CD4-positive, alpha-beta T cell treated with Interleukin-4 for 4 hours (primary cell): ENCODE measurements at regions not wholly inside any gene's neighbourhood (a gene's known extent, or its start where the extent isn't known, plus 50 kb on each side); places are given as distances from the start of the nearest gene placed in this dataset.

ENCODE experiments used
- DNase-seq: peaks from one replicate; pipeline ENCODE4 v3.0.0-alpha.2; 2020

DNA sequence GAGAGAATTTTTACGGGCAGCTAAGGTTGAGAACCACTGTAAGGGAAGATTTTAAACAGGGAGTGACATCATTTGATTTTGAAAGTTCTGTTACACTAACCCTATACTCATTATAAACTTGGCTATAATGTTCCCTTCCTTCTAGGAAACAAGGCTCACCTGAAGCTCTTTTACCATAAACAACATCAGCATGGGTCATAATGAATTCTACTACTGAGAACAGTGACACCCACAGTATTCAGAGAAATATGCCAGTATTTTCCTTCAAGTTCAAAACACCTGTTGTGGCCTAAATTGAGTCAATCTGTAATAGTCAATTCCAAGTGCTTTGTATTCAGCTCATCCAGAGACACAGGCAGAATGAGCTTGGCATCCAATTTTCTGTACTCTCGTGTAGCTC is 175.3 kb upstream of the STT3B start:
- DNase-seq = no peak

DNA sequence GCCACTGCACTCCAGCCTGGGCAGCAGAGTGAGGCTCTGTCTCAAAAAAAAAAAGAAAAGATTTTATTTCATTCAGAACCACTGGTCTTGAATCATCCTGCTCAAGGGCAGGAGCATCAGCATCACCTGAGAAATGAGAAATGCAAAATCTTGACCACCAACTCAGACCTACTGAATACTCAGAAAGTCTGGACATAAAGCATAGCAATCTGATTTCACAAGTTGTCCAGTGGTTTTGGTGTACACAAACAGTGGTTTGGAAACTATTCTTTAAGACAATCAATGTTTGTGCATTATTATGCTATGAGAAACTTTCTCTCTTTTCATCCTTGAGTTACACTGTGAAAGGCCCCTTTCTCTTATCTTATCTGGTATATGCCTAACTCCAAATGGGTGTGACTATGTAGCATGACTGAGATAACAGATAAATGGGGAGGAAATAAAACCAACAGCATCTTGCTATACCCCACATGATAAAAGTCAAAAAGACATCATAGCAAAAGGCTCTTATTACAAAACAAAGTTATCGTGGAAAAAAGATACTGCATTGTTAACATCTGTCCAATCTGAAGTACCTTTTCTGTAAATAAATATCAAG is 174.2 kb upstream of the STT3B start:
- no peak for DNase-seq

DNA sequence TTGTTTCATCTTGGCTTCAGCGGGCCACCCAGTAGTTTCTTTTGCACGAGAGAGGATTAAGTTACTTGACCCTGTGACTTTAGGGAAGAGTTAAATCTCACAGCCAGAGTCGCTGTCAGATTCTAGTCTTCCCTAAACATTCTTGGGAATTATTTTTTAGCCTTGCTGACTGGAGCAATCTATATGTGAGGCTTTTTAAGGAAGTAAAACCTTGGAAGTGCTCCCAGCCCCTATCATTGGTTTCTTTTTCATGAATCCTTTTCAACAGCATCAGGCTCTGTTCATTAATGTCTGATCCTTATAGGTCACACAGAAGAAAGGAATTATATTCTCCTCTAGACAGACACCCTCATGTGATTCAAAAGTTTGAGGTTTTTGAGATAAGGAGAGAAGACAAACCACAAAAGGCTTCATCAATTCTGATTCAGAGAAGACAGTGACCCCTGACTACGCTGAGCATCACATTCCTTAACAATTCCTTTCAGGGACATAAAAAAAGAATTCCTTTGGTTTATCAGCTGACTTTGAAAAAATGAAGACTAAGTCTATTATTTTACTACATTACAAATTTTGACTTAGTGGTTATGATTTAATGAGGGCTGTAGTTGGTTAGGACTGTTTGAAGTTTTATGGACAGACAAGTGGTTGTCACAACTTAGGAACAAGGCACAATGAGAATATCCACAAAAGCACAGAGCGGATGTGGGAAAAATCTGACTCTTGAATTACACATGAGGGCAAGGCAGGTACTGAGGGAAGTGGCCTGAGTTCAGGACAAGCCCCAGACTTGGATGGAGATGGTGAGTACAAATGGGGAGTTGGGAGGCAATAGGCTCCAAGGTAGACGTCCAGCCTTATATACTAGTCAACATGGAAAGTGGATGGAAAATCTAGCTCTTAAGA is 171.1 kb upstream of the STT3B start:
- DNase-seq = no peak

DNA sequence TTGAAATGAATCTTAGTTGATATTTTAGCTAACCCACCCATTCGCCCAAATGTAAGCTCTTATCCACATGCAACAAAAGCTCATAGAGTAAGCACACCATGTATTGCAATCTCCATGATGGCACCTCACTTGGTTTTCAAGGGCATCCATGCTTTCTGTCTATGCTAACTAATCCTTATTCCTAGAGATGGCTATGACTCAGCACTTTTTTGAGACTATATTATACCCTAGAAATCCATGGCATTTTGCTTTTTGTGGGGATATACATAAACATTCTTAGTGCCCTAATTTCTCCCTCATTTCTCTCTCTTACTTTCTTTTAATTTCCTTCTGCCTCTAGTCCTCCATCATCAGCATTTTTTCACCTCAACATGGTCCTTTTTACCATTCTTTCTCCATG is 168.5 kb upstream of the STT3B start:
- DNase-seq = no peak

DNA sequence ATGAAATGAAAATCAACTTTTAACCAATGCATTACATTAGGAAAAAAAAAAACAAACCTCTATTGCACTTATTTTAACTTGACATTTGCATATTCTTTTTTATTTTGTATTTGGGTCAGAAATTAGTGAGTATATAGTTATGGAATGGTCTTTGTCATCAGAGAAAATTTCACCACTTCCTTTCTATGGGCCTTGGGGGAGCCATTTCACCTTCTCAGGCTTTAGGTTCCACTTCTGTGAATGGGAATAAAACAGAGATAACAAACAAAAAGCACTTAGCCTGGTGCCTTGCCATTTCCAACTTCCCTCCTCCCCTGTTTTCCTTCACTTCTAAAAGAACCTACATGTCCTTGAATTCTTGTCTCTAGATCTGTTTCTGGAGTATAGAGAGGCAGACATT is 168.0 kb upstream of the STT3B start:
- no peak for DNase-seq

DNA sequence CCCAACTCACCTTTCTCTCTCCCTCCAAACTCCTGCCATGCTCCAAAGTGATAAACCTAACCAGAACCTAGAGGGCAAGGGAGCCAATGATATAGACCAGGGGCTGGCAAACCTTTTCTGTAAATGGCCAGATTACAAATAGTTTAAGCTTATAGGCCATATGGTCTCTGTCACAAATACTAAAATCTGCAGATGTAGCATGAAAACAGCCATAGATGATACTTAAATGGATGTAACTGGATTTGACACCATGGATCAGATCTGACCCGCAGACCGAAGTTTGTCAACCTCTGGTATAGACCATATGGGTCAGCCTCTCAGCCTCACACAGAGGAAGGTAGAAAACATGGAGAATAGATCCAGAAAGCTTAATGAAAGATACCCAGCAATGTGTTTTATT is 165.2 kb upstream of the STT3B start:
- DNase-seq = no peak

DNA sequence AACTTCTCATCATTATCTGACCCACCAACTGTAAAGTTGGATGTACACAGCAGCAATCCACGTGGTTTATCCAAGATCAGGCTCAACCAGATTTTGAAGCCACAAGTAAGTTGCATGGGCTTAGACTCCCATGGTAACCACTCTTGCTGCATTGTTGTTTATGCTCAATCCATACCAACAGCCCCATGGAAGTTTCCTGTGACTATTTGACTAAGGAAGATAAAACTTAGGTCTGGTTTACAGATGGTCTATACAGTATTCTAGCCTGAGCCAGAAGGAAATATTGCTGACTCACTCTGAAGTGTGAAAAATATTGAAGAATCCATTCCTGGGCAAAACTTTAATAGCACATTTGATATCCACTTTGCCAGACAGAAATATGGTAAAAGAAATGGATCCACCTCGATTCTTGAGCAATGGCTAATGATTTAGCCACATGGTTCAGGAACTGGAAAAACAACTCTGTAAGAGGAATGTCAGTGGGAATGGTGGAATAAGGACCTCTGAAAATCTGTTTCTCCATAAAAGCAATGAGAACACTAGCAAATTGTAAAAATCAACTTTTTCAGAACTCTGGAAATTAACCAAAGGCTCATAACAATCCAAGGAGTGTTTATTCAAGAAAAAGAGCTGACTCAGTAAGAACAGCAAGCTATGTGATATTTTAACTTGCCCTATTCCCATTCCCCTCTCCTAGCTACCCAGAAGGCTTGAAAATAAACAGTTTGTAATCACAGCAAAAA is 162.9 kb upstream of the STT3B start:
- no peak for DNase-seq

DNA sequence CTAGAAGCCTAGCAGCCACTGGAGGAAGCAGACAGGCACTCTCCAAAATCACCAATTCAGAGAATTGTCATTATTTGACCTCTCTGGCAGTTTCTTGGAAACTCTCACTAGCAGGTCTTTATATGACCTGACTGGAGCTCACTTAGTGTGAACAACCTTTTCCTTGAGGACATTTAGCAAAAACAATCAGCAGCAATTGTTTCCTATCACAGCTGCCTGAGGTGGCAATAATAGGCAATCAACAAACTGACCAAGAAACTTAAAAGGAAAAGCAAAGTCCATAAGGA is 162.4 kb upstream of the STT3B start:
- no peak for DNase-seq

DNA sequence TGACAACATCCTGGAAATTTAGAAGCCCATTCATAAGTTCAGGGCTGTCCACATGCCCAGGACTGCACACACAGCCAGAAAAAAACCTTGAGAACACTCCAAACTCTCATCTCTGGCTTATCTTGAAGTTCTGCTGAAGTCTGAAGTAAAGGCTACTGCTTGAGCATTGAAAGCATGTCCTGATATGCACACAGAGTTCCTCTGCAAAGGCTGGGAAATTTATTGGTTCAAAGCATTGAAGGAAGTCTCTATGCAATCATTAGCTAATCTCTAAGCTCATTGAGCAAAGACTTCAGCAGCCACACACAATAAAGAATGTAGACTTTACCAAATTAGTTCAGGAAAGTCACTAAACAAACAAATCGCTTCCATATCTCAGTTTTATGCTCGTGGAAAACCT is 162.0 kb upstream of the STT3B start:
- no peak for DNase-seq

DNA sequence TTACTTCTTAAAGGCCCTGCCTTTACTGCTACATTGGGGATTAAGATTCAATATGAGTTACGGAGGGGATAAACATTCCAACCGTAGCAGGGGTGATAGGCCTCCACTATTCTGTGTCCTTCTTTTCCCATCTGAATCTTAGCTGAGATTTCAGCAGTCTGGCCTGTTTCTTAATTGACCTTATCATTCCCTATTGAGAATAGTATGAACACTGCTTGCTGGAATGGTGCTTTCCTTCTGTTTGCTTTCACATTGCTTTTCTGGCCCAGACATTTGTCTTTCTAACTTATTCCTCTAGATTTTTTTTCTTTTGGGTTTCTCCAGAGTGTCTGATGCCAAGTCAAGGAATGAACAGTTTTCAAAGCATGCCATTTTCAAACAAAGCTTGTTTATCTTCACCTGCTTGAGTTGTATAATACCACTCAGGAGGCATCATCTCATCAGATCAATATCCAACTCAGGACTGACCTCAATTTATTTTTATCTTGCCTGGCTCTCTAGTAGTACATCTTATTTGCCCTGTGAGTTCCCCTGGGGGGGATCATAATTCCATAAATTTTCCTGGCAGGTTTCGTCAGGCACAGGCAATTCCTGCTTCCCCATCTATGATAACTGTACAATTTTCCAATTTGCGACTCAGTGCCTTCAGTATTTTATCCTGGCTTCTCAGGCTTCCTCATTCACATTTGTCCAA is 161.1 kb upstream of the STT3B start:
- no peak for DNase-seq

DNA sequence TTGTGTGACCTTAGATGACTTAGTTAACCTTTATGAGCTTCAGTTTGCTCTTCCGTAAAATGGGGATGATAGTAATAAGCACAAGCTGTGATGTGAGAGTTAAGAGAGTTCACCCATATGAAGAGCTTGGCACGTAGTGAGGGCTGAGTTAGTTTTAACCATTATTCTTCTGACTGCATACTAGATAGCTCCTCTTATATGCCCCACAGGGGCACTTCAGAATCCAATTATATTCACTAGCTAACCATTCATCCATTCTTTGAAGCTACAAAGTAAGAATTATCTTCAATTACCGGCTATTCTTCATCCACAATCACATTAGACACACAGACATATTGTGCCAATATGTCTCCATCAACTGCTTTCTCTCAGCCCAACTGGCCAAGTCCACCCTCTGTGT is 159.0 kb upstream of the STT3B start:
- DNase-seq = no peak

DNA sequence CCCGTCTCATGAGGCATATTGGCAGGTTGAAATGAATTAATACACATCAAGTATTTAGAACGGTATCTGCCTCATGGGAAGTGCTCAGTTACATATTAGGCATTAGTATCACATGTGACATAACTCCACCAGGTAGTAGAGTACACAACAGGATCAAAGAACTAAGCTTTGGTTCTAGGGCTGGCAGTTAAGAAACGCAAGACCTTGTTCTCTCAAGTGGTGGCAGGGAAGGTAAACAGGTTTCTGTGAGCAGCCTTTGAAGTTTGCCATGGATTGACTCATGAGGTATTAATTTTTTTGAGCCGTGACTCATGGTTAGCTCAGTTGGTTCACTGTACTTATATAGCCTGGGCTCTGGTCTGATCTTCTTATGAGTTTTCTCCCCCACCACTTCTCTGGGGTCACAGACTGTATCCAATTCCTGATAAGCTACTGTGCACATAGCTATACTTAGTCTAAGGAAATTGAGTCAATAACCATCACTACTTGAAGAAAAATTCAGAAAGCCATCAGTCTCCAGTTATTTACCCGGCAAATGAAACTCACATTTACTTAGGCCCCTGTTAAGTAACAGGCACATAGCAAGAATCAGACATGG is 155.6 kb upstream of the STT3B start:
- DNase-seq = peak; percentile 75

DNA sequence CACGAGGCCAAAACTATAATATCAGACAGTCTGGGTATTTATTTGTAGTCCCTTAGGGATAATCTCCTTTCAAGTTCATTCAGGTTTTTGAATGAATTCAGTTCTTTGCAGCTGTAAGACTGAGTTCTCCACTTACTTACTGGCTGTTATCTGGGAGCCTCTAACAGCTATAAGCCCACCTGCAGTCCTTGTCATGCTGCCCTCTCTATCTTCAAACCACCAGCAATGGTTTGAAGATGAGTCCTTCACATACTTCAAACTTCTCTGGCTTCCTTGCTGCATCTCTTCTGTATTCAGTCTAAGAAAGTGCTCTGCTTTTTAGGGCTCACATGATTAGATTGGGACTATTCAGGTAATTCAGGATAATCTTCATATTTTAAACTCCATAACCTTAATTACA is 154.5 kb upstream of the STT3B start:
- DNase-seq = no peak

DNA sequence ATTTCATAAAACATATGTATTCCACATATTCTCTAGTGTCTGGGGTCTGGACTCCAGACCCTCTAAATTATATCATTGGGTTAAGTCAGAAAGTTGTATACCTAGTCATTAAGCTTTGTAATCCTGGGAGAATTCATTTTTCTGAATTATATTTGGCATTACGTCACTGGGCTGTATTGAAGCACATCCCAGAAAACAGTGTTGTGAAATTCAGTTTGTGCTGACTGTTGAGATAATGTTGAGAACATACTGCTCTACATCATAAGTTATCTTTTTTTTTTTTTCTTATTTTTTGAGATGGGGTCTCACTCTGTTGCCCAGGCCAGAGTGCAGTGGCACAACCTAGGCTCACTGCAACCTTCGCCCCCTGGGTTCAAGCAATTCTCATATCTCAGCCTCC is 153.1 kb upstream of the STT3B start:
- no peak for DNase-seq

DNA sequence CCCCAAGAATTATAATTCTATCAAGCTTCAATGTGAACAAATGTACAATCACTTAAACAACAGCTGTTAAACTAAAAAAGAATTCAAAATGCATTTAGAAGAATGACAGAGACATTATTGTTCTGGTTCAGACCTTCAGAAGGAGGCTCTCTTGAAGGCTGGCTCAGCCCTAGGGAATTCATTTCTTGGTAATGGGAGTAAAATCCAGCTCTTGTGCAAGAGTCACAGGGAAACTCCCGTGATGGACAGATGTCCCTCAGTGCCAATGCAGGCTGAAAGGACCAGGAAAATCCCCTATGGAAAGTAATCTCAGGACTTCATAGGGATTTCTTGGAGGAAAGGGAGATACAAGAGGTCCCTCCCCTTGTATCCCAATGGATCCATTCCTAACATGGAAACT is 149.9 kb upstream of the STT3B start:
- no peak for DNase-seq

DNA sequence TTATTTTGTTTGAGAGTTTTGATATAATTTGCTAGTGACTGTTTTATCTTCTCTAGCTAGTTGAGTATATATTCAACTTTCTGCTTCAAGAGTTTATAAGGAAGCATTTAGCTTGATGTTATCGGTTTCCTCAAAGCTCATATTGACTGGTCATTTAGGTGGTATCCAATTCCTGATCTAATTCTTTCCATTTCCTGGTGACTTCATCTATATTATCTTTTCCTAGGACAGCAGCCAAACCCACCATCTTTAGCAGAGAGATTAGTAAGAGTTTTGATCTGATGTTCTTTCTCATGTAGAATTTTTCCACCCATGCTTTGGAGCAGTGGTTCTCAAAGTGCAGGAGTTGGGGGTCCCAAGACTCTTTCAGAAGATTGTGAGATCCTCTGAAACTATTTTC is 148.6 kb upstream of the STT3B start:
- no peak for DNase-seq

DNA sequence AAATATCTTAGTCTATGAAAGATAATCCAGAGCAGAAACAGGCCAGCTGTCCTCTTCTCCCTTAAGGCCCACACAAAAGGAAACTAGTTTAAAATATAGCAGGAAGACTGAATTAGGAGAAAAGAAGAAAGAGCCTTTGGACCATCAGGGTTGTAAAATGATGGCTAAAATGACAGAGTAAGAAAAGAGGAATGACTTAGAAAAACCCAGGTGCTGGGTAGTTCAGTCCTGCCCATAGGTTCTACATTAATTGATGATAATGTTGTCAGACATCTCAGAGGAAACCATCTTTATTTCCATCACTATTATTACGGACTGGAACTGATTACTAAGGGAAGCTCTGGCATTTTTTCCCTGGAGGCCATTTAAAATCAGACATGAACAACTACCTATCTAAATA is 142.8 kb upstream of the STT3B start:
- no peak for DNase-seq

DNA sequence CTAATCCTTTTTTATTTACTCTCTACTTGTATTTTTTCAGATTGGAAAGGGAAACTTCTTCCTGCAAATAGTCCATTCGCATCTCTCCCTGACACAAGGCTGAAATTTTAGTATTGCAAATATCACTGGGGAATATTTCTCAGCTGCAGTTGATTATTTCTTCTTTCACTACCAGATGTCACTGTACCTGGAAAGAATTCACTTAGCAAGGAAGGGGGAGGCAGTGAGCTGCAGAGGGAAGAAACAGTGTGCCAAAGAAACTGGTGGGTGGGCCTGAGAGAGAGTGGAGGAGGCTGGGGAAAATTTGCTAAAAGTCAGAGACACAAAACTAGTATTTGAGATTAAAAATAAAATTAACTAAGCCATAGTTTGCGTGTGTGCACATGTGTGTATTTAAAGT is 142.3 kb upstream of the STT3B start:
- no peak for DNase-seq

DNA sequence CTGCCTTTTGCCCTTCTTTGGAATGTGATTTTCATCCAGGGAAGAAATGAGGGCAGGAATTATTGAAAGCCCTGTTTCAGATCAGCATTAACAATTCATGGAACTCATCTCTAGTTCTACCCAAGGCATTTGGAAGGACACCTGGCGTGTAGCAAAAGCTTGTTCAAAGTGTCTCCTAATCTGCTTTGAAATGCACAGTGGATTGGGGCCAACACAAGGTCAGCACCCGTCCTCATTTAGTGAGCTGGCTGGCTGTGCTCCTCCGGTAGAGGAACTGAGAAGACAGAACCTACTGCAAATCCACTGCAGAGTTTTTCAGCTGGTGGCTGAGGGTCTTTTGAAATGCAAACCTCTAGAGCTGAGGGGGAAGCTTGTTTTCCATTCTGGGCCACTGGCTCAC is 141.6 kb upstream of the STT3B start:
- no peak for DNase-seq

DNA sequence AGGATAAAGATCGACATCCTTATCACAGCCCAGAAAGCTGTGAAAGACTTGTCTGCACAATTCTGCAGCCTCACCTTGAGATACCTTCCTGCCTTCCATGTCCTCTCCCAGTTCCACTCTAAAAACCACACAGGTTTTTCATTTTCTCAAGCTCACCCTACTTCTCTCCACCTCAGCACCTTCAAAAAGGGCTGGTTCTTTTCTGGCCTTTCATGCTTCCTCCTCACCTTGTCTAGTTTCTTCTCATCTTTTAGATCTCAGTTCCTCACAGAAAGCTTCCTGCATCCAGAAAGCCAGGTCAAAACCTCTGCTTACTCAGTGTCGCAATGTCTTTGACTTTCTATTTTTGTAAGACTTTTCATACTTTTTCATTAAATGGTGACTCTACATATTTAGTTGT is 140.2 kb upstream of the STT3B start:
- DNase-seq = no peak

DNA sequence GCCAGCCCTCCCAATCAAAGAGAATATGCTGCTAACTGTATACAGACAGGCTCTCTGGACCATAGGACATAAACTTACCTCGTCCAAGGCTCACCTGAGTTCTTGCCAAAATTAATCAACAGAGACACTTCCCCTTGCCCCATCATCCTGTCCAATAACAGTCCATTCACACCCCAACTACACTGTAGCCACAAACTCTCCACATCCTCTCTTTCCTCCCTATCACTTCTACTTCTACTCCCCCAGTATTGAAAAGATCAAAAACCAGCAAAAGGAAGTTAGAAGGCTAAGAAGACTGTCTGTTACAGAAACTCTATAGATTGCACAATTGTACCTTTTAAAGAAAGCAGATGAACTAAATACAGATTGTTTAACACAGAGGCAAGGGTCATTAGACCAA is 133.5 kb upstream of the STT3B start:
- no peak for DNase-seq

DNA sequence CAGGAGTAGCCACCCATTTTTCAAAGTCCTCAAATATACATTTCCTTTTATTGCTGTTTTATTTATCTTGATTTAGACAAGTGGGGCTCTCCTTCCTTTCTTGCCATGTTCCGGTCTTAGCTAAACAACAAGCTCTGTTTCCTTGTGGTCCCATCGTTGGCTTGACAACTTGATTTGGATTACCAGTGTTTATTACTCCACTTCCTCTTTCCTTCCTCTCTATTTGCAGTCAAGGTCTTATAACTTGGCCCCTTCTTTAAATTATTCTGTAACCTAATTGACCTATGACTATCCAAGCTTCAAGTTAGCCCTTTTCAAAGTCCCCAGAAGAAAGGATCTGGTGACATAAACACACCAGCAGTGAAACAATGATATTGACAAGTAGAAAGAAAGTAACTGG is 130.6 kb upstream of the STT3B start:
- DNase-seq = no peak

DNA sequence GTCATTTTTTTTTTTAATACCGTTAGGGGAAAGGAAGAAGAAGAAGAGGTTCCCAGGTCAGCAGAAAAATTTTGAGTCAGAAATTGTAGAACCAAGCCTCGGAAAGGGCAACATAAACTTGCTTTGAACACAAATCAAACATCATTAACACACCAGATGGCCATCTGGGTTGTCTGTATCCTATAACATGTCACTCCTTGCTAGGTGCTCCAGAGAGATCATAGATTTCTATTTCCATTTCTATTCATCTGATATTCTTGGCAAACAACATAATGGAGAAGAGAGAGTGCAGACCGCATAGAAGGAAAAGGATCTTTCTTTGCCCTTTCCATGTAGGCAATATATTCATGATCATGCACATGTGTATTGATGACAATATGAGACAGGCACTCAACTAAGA is 129.5 kb upstream of the STT3B start:
- no peak for DNase-seq
